Naive thymus-derived CD8-positive, alpha-beta T cell (primary cell): ENCODE measurements at regions not wholly inside any gene's neighbourhood (a gene's known extent, or its start where the extent isn't known, plus 50 kb on each side); places are given as distances from the start of the nearest gene placed in this dataset.

ENCODE experiments used
- ATAC-seq, 2 donors: fragments of 150-1000 bp; cut with Tn5 transposase in 1 of 2; sonication (Bioruptor Pico), chemical (Tn5 transposase) in 1 of 2; 1 replicate in 1 of 2; 2 replicates in 1 of 2; pipeline ENCODE4 v1.10.0; 2021; ENCODE audit warnings: mild to moderate bottlenecking in 2 of 2, moderate library complexity in 2 of 2
- POLR2A ChIA-PET: fragments of 350-600 bp; sonication (Branson Sonifier 250); formaldehyde crosslinking; loops from one replicate; lab custom pipeline; 2021; ENCODE audit warnings: antibody characterized with exemption; lab: Charles Lee
- DNase-seq, 10 donors: peaks; one replicate each; pipeline versions ENCODE4 v3.0.0 to v3.0.0-alpha.2; 2020 to 2022
- H3K27ac Mint-ChIP-seq, 10 donors: one replicate each; pipeline ENCODE4 v1.8.0; 2020 to 2022; ENCODE audit warnings: mild to moderate bottlenecking in 10 of 10, mixed read lengths in 10 of 10, moderate library complexity in 4 of 10, inconsistent platforms in 1 of 10
- H3K27me3 Mint-ChIP-seq, 5 donors: one replicate each; pipeline ENCODE4 v1.8.0; 2021 to 2022; ENCODE audit warnings: mixed read lengths in 5 of 5
- H3K36me3 Mint-ChIP-seq, 3 donors: one replicate each; pipeline ENCODE4 v1.8.0; 2020 to 2022; ENCODE audit warnings: mixed read lengths in 3 of 3, mild to moderate bottlenecking in 2 of 3, inconsistent platforms in 1 of 3
- H3K4me1 Mint-ChIP-seq, 4 donors: one replicate each; pipeline ENCODE4 v1.8.0; 2021 to 2022; ENCODE audit warnings: mixed read lengths in 4 of 4
- H3K4me3 Mint-ChIP-seq, 10 donors: one replicate each; pipeline ENCODE4 v1.8.0; 2020 to 2022; ENCODE audit warnings: mild to moderate bottlenecking in 10 of 10, mixed read lengths in 10 of 10, moderate library complexity in 6 of 10, inconsistent platforms in 1 of 10
- H3K9me3 Mint-ChIP-seq, 9 donors: one replicate each; pipeline ENCODE4 v1.8.0; 2020 to 2022; ENCODE audit warnings: mixed read lengths in 9 of 9, mild to moderate bottlenecking in 3 of 9, inconsistent platforms in 1 of 9, moderate library complexity in 1 of 9

DNA sequence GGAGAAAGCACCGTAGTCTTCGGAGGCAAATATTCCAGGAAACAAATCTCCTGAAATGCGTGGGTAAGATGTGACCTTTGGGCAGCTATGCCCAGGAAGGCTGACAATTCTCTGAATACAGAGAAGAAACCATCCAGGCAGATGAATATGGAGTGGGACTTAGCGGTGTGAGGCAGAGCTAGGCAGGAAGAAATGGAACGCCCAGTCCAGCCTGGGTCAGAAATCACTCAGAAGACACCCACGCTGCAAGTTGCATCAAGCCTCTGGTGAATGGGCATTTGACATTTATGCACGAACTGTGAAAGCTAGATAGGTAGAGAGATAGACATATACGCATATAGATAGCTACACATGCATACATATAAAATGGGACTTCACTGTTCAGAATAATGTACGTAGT, 498.5 kb downstream of the QKI start:
- Mint-ChIP-seq H3K27me3 (peaks cover 6 to 17% (median 7%) of the 10 kb centered on the region in 5 donors), H3K4me1 (no peaks in the 10 kb centered on the region), H3K36me3 (no peaks in the 10 kb centered on the region), H3K9me3 (peaks cover 0 to 2% (median 0%) of the 10 kb centered on the region in 9 donors), H3K27ac (no peak overlapping the region), H3K4me3 (no peak overlapping the region)
- POLR2A ChIA-PET = no interaction called here
- ATAC-seq = no peak
- no peak for DNase-seq

DNA sequence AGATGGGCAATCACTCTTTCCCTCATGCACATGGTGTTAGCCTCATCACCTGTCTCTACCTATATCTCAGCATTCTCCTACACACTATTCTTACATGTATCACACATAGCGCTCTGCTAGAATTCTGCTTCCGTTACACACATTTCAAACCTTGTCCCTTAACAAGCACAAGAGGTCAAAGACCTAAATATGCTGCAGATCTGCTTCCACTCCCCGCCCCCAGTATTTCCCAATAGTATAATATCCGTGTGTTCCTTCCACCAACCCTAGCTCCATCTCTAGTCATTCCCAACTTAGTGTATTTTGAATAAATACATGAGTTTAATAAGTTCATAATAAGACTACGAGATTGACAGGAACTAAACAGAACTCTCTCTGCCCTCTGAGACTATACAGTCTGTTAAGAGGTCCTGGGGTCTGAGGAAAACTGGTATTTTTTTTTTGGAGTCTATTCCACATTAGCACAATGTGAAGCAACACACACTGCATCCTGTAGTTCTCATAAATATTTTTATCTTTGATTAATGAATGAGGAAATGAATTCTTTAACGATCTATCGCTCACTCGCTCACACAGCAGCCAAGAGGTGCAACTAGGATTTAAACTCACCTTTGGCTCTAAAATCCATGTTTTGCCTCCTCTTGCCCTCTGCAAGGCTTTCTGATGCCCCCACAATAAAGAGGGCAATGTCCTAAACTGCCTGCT, 491.6 kb downstream of the QKI start:
- H3K27ac Mint-ChIP-seq = no peak overlapping the region
- peaks cover 0 to 4% (median 0%) of the 10 kb centered on the region in 9 donors for H3K9me3 Mint-ChIP-seq
- H3K27me3 Mint-ChIP-seq = peaks cover 10 to 28% (median 20%) of the 10 kb centered on the region in 5 donors
- ATAC-seq (no peak), DNase-seq (no peak)
- H3K4me3 Mint-ChIP-seq = no peak overlapping the region
- H3K4me1 Mint-ChIP-seq = no peaks in the 10 kb centered on the region
- POLR2A ChIA-PET = no interaction called here
- no peaks in the 10 kb centered on the region for H3K36me3 Mint-ChIP-seq

DNA sequence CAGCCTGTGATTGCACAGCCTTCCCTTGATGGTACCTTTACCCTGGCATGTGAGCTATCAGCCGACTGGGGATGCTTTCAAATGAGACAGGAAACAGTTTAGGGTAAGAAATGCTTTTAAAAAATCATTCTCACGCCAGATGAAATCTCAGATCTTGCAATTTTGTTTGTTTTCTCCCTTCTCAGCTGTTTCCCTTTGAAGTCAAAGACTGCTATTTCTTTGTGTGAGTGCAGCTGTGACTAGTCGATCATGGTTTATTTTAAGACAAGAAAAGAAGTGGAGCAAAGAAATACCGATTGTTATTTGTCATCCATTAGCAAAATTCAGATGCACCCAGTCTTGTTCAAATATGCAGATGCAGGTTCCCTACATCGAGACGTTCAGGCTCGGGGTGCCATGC, 489.7 kb downstream of the QKI start:
- no peak overlapping the region for H3K27ac Mint-ChIP-seq
- peaks cover 7 to 28% (median 14%) of the 10 kb centered on the region in 5 donors for H3K27me3 Mint-ChIP-seq
- DNase-seq = no peak
- H3K9me3 Mint-ChIP-seq = peaks cover 0 to 4% (median 0%) of the 10 kb centered on the region in 9 donors
- no peaks in the 10 kb centered on the region for H3K36me3 Mint-ChIP-seq
- POLR2A ChIA-PET = no interaction called here
- ATAC-seq = no peak
- H3K4me3 Mint-ChIP-seq = no peak overlapping the region
- H3K4me1 Mint-ChIP-seq = no peaks in the 10 kb centered on the region

DNA sequence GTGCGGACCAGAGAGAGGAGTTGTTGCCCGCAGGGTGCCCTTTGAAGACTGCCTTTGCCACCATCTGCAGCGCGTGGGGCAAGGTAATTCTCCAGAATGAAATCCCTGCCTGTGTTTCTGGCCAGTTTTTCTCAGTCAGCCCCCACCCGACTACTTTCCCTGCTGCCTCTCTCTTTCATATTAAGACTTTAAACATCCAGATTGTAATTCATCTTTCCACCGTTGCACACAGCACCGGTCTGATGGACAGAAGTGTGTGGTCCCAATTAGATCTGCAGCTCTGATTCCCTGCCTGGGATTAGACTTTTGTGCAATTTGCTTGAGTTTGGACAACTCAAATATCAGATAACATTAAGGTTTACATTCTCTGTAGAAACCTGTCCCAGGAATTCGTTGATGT, 489.0 kb downstream of the QKI start:
- POLR2A ChIA-PET = no interaction called here
- Mint-ChIP-seq H3K27me3 (peaks cover 9 to 26% (median 14%) of the 10 kb centered on the region in 5 donors), H3K27ac (no peak overlapping the region)

DNA sequence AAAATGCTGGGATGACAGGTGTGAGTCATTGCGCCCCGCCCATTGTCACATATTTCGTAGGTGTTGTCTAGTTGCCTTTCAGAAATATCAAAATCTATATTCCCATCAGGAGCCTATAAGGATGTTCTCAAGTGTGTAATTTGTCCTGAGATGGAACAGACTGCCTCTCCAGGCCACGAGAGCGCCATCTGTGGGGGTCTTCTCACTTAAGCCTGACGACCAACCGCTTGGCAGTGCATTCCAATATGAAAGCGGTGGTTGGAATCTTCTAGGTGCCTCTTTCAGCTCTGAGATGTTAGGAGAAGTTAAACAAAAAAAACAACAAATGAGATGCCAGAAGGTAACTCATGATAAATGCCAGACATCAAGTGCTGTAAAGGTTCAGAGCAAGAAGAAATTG, 488.5 kb downstream of the QKI start:
- ATAC-seq (no peak), DNase-seq (no peak)
- no peaks in the 10 kb centered on the region for H3K36me3 Mint-ChIP-seq
- H3K27ac Mint-ChIP-seq = no peak overlapping the region
- peaks cover 0 to 4% (median 0%) of the 10 kb centered on the region in 9 donors for H3K9me3 Mint-ChIP-seq
- POLR2A ChIA-PET = no interaction called here
- H3K4me1 Mint-ChIP-seq = no peaks in the 10 kb centered on the region
- no peak overlapping the region for H3K4me3 Mint-ChIP-seq
- peaks cover 5 to 20% (median 9%) of the 10 kb centered on the region in 5 donors for H3K27me3 Mint-ChIP-seq

More for the DNA sequence above, 489.0 kb downstream of the QKI start:
- ATAC-seq (no peak), DNase-seq (no peak)
- no peaks in the 10 kb centered on the region for H3K36me3 Mint-ChIP-seq
- H3K4me1 Mint-ChIP-seq = no peaks in the 10 kb centered on the region
- H3K9me3 Mint-ChIP-seq = peaks cover 0 to 4% (median 0%) of the 10 kb centered on the region in 9 donors
- no peak overlapping the region for H3K4me3 Mint-ChIP-seq

DNA sequence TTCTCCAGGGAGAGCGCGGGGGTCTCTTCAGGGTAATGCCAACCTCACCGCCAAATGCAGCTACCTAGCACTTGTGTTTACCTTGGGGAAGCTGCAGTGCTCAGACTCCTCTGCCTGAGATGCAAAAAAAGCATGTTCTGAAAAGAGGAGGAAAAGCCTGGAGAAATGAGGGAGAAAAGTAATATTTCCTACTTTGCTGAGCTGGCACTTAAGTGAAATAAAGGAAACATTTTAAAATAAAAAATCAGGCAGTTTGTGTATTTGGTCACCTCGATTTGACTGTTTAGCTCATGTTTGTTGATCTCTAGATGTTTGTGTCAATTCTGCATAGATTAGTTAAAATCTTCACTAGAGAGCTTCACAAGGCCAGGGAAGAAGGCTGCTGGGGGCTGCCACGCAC, 487.2 kb downstream of the QKI start:
- POLR2A ChIA-PET = no interaction called here
- Mint-ChIP-seq H3K36me3 (no peaks in the 10 kb centered on the region), H3K4me1 (no peaks in the 10 kb centered on the region), H3K27ac (no peak overlapping the region), H3K4me3 (no peak overlapping the region), H3K27me3 (peaks cover 4 to 12% (median 7%) of the 10 kb centered on the region in 5 donors), H3K9me3 (peaks cover 0 to 4% (median 0%) of the 10 kb centered on the region in 9 donors)
- no peak for DNase-seq
- ATAC-seq = no peak

DNA sequence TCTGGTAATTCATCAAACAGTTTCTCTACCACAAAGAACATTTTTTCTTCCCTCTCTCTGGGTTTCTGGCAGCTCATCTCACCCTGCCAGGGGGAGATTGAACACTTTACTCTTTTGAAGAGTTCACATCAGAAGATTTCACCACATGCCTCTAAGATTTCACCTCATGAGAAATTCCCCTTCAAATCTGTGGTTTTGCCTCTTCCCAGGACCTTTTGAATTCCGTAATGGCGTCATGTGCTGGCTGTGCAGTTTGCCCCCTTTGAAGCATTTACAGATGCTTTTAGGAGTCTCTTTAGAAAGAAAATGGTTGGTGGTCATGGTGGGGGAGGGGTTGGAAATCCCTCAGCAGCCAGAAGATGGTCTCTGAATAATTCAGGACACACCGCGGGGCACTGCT, 486.1 kb downstream of the QKI start:
- Mint-ChIP-seq H3K4me3 (no peak overlapping the region), H3K36me3 (no peaks in the 10 kb centered on the region), H3K27me3 (peaks cover 0 to 4% (median 1%) of the 10 kb centered on the region in 5 donors), H3K9me3 (no peaks in the 10 kb centered on the region), H3K27ac (no peak overlapping the region), H3K4me1 (no peaks in the 10 kb centered on the region)
- ATAC-seq (no peak), DNase-seq (no peak)
- POLR2A ChIA-PET = no interaction called here

DNA sequence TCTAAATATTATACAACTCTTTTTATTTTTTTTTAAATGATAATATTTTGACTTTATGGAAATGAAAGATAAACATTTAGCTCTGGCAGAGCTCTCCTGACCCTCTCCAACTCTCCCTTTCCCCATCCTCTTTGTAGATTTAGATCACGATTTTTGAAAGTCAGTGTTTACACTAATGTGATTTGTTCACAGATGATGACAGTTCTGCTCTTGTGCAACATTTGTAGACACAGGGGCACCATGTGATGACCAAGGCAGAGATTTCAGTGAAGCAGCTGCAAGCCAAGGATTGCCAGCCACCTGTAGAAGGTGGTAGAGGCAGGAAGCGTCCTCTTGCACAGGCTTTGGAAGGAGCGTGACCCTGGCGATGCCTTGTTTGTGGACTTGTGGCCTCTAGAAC, 483.2 kb downstream of the QKI start:
- peaks cover 0 to 2% (median 0%) of the 10 kb centered on the region in 9 donors for H3K9me3 Mint-ChIP-seq
- peaks cover 0 to 4% (median 4%) of the 10 kb centered on the region in 5 donors for H3K27me3 Mint-ChIP-seq
- H3K4me3 Mint-ChIP-seq = no peak overlapping the region
- H3K27ac Mint-ChIP-seq = no peak overlapping the region
- no peak for ATAC-seq
- no peaks in the 10 kb centered on the region for H3K4me1 Mint-ChIP-seq
- no peaks in the 10 kb centered on the region for H3K36me3 Mint-ChIP-seq
- POLR2A ChIA-PET = no interaction called here
- no peak for DNase-seq

DNA sequence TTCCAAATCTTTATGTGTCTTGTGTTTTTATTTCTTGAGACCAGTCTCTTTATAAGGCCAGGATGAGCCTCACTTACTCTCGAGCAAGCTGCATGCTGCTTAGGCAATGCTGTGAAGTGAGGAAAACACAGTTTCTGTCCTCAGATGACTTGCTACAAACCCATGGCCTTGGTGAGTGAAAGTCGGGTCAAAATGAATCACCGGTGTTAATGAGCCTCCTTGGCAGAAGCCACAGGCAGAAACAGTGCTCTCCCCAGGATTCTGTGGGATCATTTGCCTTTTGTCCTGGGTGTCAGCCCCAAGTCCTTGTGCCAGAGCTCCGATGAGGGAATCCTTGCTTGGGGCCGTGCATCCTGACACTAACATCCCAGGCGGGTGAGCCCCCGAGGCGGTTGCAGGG, 482.5 kb downstream of the QKI start:
- H3K36me3 Mint-ChIP-seq = no peaks in the 10 kb centered on the region
- DNase-seq = no peak
- H3K4me3 Mint-ChIP-seq = no peak overlapping the region
- POLR2A ChIA-PET = no interaction called here
- peaks cover 0 to 4% (median 4%) of the 10 kb centered on the region in 5 donors for H3K27me3 Mint-ChIP-seq
- H3K9me3 Mint-ChIP-seq = peaks cover 0 to 2% (median 0%) of the 10 kb centered on the region in 9 donors
- no peaks in the 10 kb centered on the region for H3K4me1 Mint-ChIP-seq
- H3K27ac Mint-ChIP-seq = peak overlapping the region in 1 of 10 donors; percentile 42
- no peak for ATAC-seq

DNA sequence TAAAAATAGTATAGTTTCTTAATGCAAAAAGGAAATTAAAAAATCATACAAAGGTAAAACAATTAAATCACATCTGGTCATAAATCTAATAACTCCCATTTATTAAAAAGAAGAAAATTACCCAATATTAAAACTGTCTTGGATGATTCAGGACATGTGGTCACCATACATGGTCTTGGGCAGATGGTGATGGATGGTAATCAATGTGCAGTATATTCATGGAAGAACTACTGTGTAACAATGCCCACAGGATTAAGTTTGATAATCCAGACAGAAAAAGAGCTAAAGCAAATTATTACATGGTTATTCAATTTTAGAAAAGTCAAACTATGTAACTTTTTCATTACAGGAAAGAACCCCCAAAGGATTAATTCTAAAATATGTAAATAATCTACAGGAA, 480.6 kb downstream of the QKI start:
- POLR2A ChIA-PET = interaction anchor here (0.7 kb wide), 1 partner anchor 45 kb away, joined by 3 read pairs; no protein-coding TSS in a partner anchor
- Mint-ChIP-seq H3K4me3 (no peak overlapping the region), H3K27me3 (peaks cover 0 to 4% (median 3%) of the 10 kb centered on the region in 5 donors), H3K36me3 (no peaks in the 10 kb centered on the region), H3K27ac (no peak overlapping the region), H3K9me3 (peaks cover 0 to 2% (median 0%) of the 10 kb centered on the region in 9 donors), H3K4me1 (no peaks in the 10 kb centered on the region)
- ATAC-seq = no peak
- DNase-seq = no peak

DNA sequence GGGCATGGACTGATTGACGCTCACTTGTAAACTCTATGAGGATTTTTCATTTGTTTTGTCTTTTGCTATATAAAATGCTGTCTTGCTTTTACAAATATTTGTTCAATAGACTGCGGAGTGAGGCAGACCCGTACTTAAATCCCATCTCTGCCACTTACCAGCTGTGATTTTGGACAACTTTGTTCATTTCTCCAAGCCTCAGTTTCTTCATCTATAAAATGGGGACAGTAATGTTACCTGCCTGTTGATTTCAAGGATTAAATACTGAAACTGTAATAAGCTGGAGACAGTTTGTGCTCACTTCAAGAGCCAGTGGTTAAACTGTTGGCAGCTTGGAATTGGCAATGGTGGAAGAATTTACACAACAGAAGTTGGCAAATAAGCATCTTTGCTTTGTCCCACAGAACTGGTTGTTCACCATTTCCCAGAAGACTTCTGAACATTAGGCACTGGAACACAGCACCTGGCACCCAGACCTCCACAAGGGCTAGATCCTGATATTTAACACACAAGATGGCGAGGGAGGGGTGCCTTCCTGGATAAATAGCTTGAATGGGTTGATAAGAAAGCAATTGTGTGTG, 479.2 kb downstream of the QKI start:
- Mint-ChIP-seq H3K4me1 (no peaks in the 10 kb centered on the region), H3K9me3 (peaks cover 0 to 2% (median 0%) of the 10 kb centered on the region in 9 donors), H3K27ac (no peak overlapping the region), H3K36me3 (no peaks in the 10 kb centered on the region), H3K4me3 (no peak overlapping the region), H3K27me3 (peaks cover 0 to 4% (median 2%) of the 10 kb centered on the region in 5 donors)
- POLR2A ChIA-PET = no interaction called here
- DNase-seq (no peak), ATAC-seq (no peak)

DNA sequence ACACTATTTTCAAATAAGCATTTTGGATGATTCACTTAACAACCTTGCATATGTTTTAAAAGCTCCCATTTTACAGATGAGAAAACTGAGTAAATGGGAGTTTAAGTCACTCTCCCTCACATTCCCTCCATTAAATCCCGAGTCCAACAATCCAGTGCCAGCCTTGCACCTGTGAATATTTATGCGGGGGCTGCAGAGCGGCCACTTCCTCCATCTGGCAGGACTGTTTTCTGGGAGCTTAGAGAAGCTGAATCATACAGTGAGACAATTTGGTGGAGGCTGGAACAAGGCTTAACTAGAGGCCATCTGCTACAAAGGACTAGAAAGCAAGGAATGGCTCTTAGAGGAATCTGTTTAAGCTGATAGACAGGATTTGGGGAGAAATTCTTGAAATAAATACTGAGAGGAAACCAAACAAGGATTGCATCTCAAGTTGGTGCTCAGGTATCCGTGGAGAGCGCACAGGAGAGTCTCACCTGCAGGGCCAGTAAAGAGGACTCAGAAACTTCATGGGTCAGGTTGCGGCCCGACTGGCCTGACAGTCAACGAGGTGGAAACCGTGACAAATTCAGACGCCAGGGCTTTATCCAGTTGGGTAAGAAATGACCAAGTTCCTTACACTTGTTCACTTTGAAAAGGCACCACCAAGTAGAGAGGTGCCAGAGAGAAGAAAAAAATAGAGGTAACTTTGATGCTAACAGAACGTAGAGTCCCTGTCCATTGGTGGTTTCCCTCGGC, 478.5 kb downstream of the QKI start:
- Mint-ChIP-seq H3K9me3 (peaks cover 0 to 5% (median 0%) of the 10 kb centered on the region in 9 donors), H3K27me3 (peaks cover 0 to 4% (median 2%) of the 10 kb centered on the region in 5 donors), H3K27ac (no peak overlapping the region), H3K36me3 (no peaks in the 10 kb centered on the region), H3K4me3 (no peak overlapping the region), H3K4me1 (peaks cover 0 to 2% (median 0%) of the 10 kb centered on the region in 4 donors)
- ATAC-seq (no peak), DNase-seq (no peak)
- POLR2A ChIA-PET = no interaction called here
